HEK293 (cell line): ENCODE measurements at regions not wholly inside any gene's neighbourhood (a gene's known extent, or its start where the extent isn't known, plus 50 kb on each side); places are given as distances from the start of the nearest gene placed in this dataset.

Source experiments
- CTCF ChIA-PET: fragments of 350-600 bp; formaldehyde crosslinking; extraction: SDS; loops from one replicate; lab custom pipeline; 2021; ENCODE audit warnings: antibody characterized with exemption; lab: Yijun Ruan, JAX
- POLR2A ChIA-PET: fragments of 300-600 bp; formaldehyde crosslinking; extraction: SDS; loops from one replicate; lab custom pipeline; 2020; ENCODE audit warnings: antibody characterized with exemption, inconsistent platforms; lab: Yijun Ruan, JAX
- H3K27ac ChIP-seq: fragments of 200-500 bp; sonication (Bioruptor generic); 2 replicates; pipeline ENCODE4 v1.5.1; 2014; ENCODE audit warnings: low read depth, low read length, control low read depth, inconsistent platforms; ENCODE audit errors: extremely low read depth
- H3K36me3 ChIP-seq, 2 experiments: fragments of 200-500 bp in 1 of 2; sonication (Bioruptor generic) in 1 of 2; 1 replicate in 1 of 2; 2 replicates in 1 of 2; pipeline ENCODE4 v1.5.1; 2014 to 2017; ENCODE audit warnings: inconsistent platforms in 2 of 2, low read length in 2 of 2; ENCODE audit not compliant: control insufficient read depth in 2 of 2, insufficient read depth in 1 of 2
- H3K4me1 ChIP-seq: fragments of 200-500 bp; sonication (Bioruptor generic); 2 replicates; pipeline ENCODE4 v1.5.1; 2014; ENCODE audit warnings: mild to moderate bottlenecking, low read length, inconsistent platforms; ENCODE audit not compliant: control insufficient read depth, insufficient read depth
- H3K4me3 ChIP-seq: 2 replicates; pipeline ENCODE4 v1.5.1; 2011; ENCODE audit warnings: low read depth, mild to moderate bottlenecking, control low read depth, low read length, moderate library complexity
- H3K9me3 ChIP-seq: fragments of 200-500 bp; sonication (Bioruptor generic); 2 replicates; pipeline ENCODE4 v1.5.1; 2014; ENCODE audit warnings: low read depth, low read length, inconsistent platforms; ENCODE audit not compliant: control insufficient read depth, insufficient read depth
- ATF2 ChIP-seq: fragments of 450-650 bp; formaldehyde crosslinking; IDR thresholded peaks from 2 replicates; pipeline ENCODE4 v1.5.1; 2016; ENCODE audit warnings: missing biosample characterization, missing genetic modification characterization, low read depth
- ELK4 ChIP-seq: IDR thresholded peaks from 2 replicates; pipeline ENCODE4 v1.6.1; 2011; ENCODE audit warnings: mild to moderate bottlenecking, low read depth, low read length, borderline replicate concordance
- HOXD13 ChIP-seq: sonication (generic); formaldehyde crosslinking; IDR thresholded peaks from 2 replicates; pipeline ENCODE4 v1.8.0; 2022; ENCODE audit warnings: missing genetic modification reagents, borderline replicate concordance
- PRDM1 ChIP-seq: fragments of 450-650 bp; formaldehyde crosslinking; IDR thresholded peaks from 2 replicates; pipeline ENCODE4; 2016; ENCODE audit warnings: missing biosample characterization, missing genetic modification characterization
- TRIM28 ChIP-seq: IDR thresholded peaks from 2 replicates; pipeline ENCODE4 v1.6.1; 2011; ENCODE audit warnings: low read length, control low read depth, borderline replicate concordance
- ZBTB10 ChIP-seq: fragments of 450-650 bp; formaldehyde crosslinking; IDR thresholded peaks from 2 replicates; pipeline ENCODE4 v1.5.1; 2016; ENCODE audit warnings: missing biosample characterization, missing genetic modification characterization
- ZBTB20 ChIP-seq: fragments of 450-650 bp; formaldehyde crosslinking; IDR thresholded peaks from 2 replicates; pipeline ENCODE4 v1.5.1; 2016; ENCODE audit warnings: missing biosample characterization, missing genetic modification characterization
- ZBTB21 ChIP-seq: fragments of 450-650 bp; formaldehyde crosslinking; IDR thresholded peaks from 2 replicates; pipeline ENCODE4 v1.5.1; 2017; ENCODE audit warnings: missing biosample characterization, missing genetic modification characterization
- ZEB2 ChIP-seq: fragments of 450-650 bp; formaldehyde crosslinking; IDR thresholded peaks from 2 replicates; pipeline ENCODE4 v1.5.1; 2016; ENCODE audit warnings: missing biosample characterization, missing genetic modification characterization
- ZFHX2 ChIP-seq: fragments of 450-650 bp; formaldehyde crosslinking; conservative IDR thresholded peaks from 2 replicates; pipeline ENCODE4 v1.5.1; 2016; ENCODE audit warnings: missing biosample characterization, missing genetic modification characterization
- ZFP37 ChIP-seq: fragments of 450-650 bp; formaldehyde crosslinking; IDR thresholded peaks from 2 replicates; pipeline ENCODE4 v1.5.1; 2016; ENCODE audit warnings: missing biosample characterization, missing genetic modification characterization
- ZNF132 ChIP-seq: fragments of 450-650 bp; formaldehyde crosslinking; IDR thresholded peaks from 2 replicates; pipeline ENCODE4 v1.5.1; 2017; ENCODE audit warnings: missing biosample characterization, missing genetic modification characterization, borderline replicate concordance
- ZNF138 ChIP-seq: fragments of 450-650 bp; formaldehyde crosslinking; IDR thresholded peaks from 2 replicates; pipeline ENCODE4 v1.5.1; 2016; ENCODE audit warnings: missing biosample characterization, missing genetic modification characterization, borderline replicate concordance
- ZNF140 ChIP-seq: fragments of 450-650 bp; formaldehyde crosslinking; IDR thresholded peaks from 2 replicates; pipeline ENCODE4 v1.5.1; 2016; ENCODE audit warnings: missing biosample characterization, missing genetic modification characterization
- ZNF324 ChIP-seq: fragments of 450-650 bp; formaldehyde crosslinking; IDR thresholded peaks from 2 replicates; pipeline ENCODE4 v1.5.1; 2016; ENCODE audit warnings: missing biosample characterization, missing genetic modification characterization
- ZNF423 ChIP-seq: fragments of 450-650 bp; formaldehyde crosslinking; IDR thresholded peaks from 2 replicates; pipeline ENCODE4 v1.5.1; 2016; ENCODE audit warnings: missing biosample characterization, missing genetic modification characterization
- ZNF433 ChIP-seq: fragments of 450-650 bp; formaldehyde crosslinking; IDR thresholded peaks from 2 replicates; pipeline ENCODE4 v1.5.1; 2016; ENCODE audit warnings: missing biosample characterization, missing genetic modification characterization, low read depth
- ZNF501 ChIP-seq: fragments of 450-650 bp; formaldehyde crosslinking; IDR thresholded peaks from 2 replicates; pipeline ENCODE4 v1.5.1; 2016; ENCODE audit warnings: missing biosample characterization, missing genetic modification characterization
- ZNF530 ChIP-seq: fragments of 450-650 bp; formaldehyde crosslinking; IDR thresholded peaks from 2 replicates; pipeline ENCODE4 v1.5.1; 2016; ENCODE audit warnings: low read depth, missing biosample characterization, missing genetic modification characterization
- ZNF654 ChIP-seq: fragments of 450-650 bp; formaldehyde crosslinking; IDR thresholded peaks from 2 replicates; pipeline ENCODE4 v1.5.1; 2016; ENCODE audit warnings: low read depth, missing biosample characterization, missing genetic modification characterization
- ZNF664 ChIP-seq: fragments of 450-650 bp; formaldehyde crosslinking; IDR thresholded peaks from 2 replicates; pipeline ENCODE4 v1.5.1; 2016; ENCODE audit warnings: missing biosample characterization, missing genetic modification characterization
- ZNF670 ChIP-seq: fragments of 450-650 bp; formaldehyde crosslinking; IDR thresholded peaks from 2 replicates; pipeline ENCODE4 v1.5.1; 2016; ENCODE audit warnings: missing biosample characterization, missing genetic modification characterization, low read depth
- ZNF704 ChIP-seq: fragments of 450-650 bp; formaldehyde crosslinking; IDR thresholded peaks from 2 replicates; pipeline ENCODE4 v1.5.1; 2016; ENCODE audit warnings: missing biosample characterization, missing genetic modification characterization
- ZNF791 ChIP-seq: fragments of 450-650 bp; formaldehyde crosslinking; IDR thresholded peaks from 2 replicates; pipeline ENCODE4 v1.5.1; 2016; ENCODE audit warnings: missing biosample characterization, missing genetic modification characterization

GRCh38 chr1:229210844-229211243 is 60.1 kb upstream of the RAB4A start:
- H3K4me3 ChIP-seq = no peak overlapping the region
- H3K27ac ChIP-seq = no peak overlapping the region
- no peaks in the 10 kb centered on the region for H3K36me3 ChIP-seq
- POLR2A ChIA-PET = no interaction called here
- H3K4me1 ChIP-seq = no peaks in the 10 kb centered on the region
- TF ChIP-seq ZNF664 (tag by site-specific recombination) = peak; percentile 78
- TF ChIP-seq ZEB2 = no peak
- H3K9me3 ChIP-seq = no peaks in the 10 kb centered on the region
- CTCF ChIA-PET = no interaction called here

GRCh38 chr1:229213797-229214196 is 57.1 kb upstream of the RAB4A start:
- H3K27ac ChIP-seq = no peak overlapping the region
- H3K4me1 ChIP-seq = peaks cover 8% of the 10 kb centered on the region
- H3K4me3 ChIP-seq = no peak overlapping the region
- no peak for TF ChIP-seq ZBTB10
- no peak for TF ChIP-seq HOXD13 (CRISPR knock-in tag)
- no peak for TF ChIP-seq ZNF132
- TF ChIP-seq ATF2 (tag by site-specific recombination) = no peak
- TF ChIP-seq ZFHX2 (tag by site-specific recombination) = no peak
- no peak for TF ChIP-seq ZNF530
- TF ChIP-seq ZBTB21 (tag by site-specific recombination) = no peak
- TF ChIP-seq ZNF670 (tag by site-specific recombination) = no peak
- no peaks in the 10 kb centered on the region for H3K9me3 ChIP-seq
- no peaks in the 10 kb centered on the region for H3K36me3 ChIP-seq
- ChIA-PET POLR2A (interaction anchor here (0.5 kb wide), 1 partner anchor 308 kb away, joined by 3 read pairs; no protein-coding TSS in a partner anchor), CTCF (interaction anchor here (0.8 to 1.6 kb wide), 2 partner anchors 14 to 114 kb away, joined by 4 to 7 read pairs; no protein-coding TSS in a partner anchor)

- Histone ChIP-seq H3K9me3 (no peaks in the 10 kb centered on the region), H3K36me3 (no peaks in the 10 kb centered on the region), H3K27ac (no peak overlapping the region; the same call in 1 of the 2 replicates), H3K4me3 (no peak overlapping the region), H3K4me1 (peaks cover 23% of the 10 kb centered on the region)
- ChIA-PET CTCF (interaction anchor here (0.7 to 1.3 kb wide), 6 partner anchors 10 to 353 kb away, joined by 3 to 5 read pairs (median 4); no protein-coding TSS in a partner anchor), POLR2A (no interaction called here)
- no peak for TF ChIP-seq ZNF138 (tag by site-specific recombination)
- TF ChIP-seq ZNF423 (tag by site-specific recombination) = no peak
- TF ChIP-seq ZNF433 (tag by site-specific recombination) = no peak
- no peak for TF ChIP-seq ZNF654
- no peak for TF ChIP-seq ELK4
- no peak for TF ChIP-seq ZNF140 (tag by site-specific recombination)
- no peak for TF ChIP-seq ZNF704
- no peak for TF ChIP-seq ZNF791 (tag by site-specific recombination)
- no peak for TF ChIP-seq ZNF324 (tag by site-specific recombination)
- no peak for TF ChIP-seq PRDM1 (tag by site-specific recombination)
- TF ChIP-seq ZNF132 = no peak
- 0 out of 2 replicates have a peak, but pooled peaks have one; percentile 27 for TF ChIP-seq ZFP37 (tag by site-specific recombination)
- no peak for TF ChIP-seq ZNF501 (tag by site-specific recombination)
- peak; percentile 72; the same call in 1 of the 2 replicates for TF ChIP-seq ZBTB20 (tag by site-specific recombination)
- TF ChIP-seq TRIM28 = peak; percentile 57; the same call in 1 of the 2 replicates
Observed at GRCh38 chr1:229217716-229218115, 53.2 kb upstream of the RAB4A start.
